ENCODE measurements at regions not wholly inside any gene's neighbourhood (a gene's known extent, or its start where the extent isn't known, plus 50 kb on each side); places are given as distances from the start of the nearest gene placed in this dataset.

DNA sequence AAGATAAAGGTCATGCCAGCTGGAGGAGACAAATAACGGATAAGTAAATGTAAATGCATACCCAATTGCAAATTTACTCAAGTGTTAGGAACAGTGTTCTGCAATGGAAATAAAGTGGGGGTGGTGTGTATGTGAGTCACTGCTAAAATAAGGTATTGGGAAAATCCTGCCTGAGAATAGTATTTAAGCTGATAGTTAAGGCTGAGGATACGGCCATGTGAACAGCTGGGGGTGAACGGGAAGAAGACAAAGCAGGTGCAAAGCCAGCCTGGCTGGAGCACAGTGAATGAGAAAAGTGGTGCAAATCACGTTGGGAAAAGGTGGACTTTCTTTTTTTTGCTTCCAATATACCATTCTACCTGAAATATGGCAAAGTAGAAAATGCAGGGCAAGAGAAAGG, 242.4 kb upstream of the SLC10A2 start:
- no peak for DNase-seq

DNA sequence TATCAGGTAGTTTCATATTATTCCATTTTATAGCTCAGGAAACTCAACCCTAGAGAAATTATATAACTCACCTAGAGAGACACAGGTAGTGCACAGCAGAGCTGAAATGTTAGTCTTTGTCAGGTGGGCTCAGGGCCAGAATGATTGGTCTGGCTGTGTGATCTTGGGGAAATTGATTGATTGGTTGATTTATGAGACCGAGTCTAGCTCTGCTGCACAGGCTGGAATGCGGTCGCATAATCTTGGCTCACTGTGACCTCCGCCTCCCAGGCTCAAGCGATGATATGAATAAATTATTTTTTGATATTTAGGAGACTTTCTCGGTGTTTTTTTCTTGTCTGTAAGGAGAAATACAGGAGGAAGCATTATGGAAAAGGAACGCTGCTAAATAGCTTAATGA, 239.9 kb upstream of the SLC10A2 start:
- DNase-seq = no peak

DNA sequence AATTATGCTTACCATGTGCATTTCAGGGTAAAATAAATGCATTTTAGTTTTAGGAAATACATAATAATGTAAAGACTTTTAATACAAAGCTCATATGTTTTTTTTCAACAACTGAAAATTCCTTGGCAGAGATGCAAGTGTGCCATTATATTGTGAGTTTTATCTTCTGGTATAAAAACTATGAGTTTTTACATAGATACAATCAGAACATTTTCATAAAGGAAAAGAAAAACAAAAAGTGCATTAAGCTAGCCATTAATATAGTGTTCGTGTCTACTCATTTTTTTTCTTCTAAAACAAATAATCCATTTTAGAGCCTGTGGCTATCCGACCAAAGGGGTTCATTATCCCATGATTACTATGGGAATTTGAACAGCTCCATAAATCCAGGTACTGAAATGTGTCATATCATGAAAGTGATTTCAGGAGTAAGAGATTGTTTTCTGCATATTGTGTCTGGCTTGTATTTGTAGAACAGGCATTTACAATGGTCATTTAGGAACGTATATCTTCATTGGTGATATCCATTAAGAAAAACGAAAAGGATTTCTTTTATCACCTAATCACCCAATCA, 236.9 kb upstream of the SLC10A2 start:
- DNase-seq = no peak

DNA sequence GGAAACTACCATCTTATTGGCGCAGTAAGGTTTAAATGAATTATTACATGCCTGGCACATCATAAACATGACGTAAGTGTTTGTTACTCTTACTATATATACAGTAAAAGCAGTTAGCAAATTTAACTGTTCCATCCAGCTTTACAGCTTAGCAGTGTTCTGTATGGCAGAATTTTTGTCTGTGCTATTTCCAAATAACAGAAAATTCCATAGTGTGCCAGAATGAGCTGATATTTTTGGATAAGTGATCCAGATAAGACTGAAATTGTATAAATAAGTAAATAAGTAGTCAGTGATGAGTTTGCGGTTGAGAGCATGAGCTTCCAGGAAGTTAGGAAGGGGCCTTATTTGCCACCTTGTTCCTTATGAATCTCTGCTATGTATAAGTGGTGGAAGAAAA, 236.5 kb upstream of the SLC10A2 start:
- DNase-seq = no peak

DNA sequence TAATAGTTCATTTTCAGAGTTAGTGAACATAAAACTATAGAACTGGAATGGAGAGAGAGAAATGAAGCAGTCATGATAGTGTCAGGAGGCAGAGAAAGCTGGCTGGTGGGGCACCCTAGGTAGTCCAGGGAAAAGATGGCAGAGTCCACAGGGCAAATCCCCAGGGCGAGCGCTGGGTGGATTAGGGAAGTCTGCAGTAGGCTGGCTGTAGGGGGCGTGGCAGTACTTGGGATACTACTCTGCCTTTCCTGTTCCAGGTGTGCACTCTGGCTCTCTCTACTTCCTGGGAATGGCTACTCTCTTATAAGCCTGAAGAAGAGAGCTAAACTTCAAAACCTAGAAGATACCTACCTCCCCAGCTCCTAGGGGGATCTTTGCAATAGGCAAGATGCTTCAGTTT, 232.9 kb upstream of the SLC10A2 start:
- DNase-seq = no peak

DNA sequence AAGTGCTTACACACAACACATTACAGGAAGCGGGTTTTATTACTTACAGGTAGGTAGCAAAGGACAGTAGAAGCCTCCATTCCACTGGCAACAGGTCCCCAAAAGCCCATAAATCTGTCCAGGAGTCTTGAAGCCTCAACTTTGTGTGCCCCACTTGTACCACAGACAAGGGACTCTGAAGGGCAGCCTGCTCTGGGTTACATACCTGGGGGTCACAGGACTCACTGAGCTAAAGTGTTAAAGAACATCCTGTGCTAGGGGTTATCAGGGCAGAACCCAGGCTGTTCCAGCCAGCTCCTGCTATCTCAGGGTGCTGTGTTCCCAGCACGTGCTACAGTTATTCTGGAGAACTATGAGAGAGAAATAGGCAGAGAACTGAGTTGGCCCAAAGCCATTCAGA, 230.9 kb upstream of the SLC10A2 start:
- no peak for DNase-seq

DNA sequence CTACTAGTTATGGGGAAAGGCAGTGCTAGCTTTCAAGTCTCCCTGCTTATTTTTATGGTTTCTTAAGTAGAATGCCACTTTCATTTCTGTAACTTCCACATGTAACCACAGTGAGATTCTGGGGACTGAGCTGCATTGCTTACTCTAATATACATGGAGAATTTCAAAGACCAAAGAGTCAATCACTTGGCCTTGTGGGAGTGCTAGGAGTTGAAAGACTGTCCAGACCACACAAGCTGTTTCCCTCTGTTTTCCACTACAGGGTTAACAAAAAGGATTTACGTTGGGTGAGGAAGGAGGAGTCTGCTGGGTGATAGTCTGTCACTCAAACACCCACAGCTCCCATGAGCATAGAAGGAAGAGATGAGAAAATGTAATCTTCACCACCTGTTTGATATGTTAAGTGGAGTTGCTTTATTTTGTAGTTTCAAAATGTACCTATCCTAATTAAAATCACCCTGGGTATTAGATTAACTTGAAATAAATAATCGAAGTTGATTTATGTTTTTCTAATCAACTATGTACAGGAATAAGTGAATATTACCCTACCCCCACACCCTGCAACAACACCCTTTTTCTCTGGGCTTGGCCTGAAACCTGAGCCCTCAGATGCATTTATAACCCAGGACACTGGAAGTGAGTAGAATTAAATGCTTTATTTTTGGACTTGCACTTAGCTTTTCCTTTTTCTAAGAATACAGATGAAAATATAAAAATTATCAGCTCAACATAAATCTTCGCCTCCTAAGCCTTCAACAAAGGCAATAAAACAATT, 225.8 kb upstream of the SLC10A2 start:
- no peak for DNase-seq

DNA sequence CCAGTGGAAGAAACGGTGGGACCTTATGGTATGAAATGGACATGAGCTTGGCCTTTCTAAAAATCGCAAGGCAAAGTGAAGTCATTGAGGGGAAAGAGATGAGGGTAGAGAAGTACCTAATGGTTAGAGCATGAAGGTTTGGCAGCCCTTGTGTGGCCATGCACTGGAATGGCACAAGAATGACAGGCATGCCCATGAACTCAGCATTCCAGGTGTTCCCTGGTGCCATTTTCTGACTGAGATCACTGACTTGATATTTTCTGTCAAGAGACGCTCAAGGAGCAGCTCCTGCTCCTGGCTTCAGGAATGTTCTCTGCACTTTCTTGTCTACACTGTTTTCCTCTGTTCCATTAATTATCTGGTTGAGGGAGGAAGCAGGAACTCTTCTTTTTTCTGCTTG, 225.0 kb upstream of the SLC10A2 start:
- DNase-seq = no peak

DNA sequence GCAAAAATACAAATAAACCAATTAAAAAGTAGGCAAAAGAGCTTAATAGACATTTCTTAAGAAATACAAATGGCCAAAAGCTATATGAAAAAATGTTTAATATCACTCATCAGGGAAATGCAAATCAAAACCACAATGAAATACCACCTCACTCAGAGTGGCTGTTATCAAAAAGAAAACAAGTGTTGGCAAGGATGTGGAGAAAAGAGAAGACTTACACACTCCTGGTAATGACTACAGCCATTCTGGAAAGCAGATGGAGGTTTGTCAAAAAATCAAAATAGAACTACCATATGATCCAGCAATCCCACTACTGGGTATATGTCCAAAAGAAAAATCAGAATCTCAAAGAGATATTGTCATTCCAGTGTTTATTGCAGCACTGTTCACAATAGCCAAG, 223.5 kb upstream of the SLC10A2 start:
- no peak for DNase-seq

DNA sequence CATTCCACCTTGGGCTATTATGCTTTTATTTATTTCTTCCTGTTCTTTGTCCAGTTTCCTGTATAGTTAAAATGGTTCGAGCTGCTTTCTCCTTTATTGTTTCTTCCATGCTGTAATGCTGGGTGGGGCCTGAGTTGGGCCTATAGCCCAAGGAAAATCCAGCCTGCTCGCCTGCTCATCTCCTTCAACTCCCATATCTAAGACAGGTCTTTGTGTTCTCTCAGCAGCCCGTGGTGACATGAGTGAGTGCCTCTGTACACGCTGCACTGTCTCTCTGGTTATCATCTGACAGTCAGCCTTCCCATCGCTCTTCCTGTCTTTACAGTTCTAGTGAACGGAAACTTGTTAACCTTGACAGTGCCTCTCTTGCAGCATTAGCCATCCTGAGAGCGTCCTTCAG, 221.9 kb upstream of the SLC10A2 start:
- no peak for DNase-seq

DNA sequence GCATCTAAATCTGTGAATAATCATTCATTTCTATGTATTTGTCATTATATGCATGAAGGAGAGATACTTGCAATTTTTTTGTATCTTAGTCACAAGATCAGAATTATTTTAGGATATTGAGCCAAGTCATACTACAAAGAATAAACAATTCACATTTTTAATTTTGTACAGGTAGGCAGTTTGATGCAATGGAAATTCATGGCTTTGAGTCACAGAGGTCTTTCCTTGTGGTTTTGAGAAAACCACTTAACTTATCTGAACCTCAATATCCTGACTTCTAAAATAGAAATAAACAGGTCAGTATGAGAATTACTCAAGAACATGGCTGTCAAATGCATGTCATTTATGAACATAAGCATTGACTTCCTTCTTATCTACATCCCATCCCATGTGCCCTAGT, 221.4 kb upstream of the SLC10A2 start:
- no peak for DNase-seq

DNA sequence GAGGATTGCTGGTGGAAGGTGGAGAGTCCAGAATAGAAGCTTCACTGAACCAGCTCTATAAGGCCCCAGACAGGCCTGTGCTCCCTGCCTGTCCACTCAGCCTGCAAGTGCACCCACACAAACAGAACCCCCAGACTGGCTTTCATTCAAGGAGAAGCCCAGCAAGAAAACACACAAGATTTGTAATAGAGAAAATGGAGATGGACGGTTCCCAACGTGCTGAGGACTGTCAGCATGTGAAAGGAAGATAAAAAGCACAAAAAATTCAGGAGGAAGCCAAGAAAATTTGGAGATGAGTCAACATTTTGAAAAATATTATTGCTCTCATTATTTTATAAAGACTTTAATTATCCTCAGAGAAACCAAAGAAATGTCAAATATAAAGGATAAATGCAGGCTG, 218.2 kb upstream of the SLC10A2 start:
- DNase-seq = no peak

DNA sequence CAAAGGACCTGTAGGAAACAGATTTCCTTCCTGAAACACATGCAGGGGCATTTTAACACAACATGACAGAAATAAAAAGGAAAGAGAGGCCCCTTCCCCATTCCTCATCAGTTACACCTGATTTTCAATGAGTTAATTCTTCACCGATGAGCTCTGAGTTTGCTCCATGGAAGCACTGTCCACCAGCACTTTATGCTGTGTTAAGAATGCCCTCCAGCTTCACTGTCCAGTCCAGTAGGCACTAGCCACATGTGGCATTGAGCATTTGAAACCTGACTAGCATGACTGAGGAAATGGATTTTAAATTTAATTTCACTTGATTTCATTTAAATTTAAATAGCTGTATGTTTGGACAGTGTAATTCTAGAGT, 217.2 kb upstream of the SLC10A2 start:
- DNase-seq = no peak

DNA sequence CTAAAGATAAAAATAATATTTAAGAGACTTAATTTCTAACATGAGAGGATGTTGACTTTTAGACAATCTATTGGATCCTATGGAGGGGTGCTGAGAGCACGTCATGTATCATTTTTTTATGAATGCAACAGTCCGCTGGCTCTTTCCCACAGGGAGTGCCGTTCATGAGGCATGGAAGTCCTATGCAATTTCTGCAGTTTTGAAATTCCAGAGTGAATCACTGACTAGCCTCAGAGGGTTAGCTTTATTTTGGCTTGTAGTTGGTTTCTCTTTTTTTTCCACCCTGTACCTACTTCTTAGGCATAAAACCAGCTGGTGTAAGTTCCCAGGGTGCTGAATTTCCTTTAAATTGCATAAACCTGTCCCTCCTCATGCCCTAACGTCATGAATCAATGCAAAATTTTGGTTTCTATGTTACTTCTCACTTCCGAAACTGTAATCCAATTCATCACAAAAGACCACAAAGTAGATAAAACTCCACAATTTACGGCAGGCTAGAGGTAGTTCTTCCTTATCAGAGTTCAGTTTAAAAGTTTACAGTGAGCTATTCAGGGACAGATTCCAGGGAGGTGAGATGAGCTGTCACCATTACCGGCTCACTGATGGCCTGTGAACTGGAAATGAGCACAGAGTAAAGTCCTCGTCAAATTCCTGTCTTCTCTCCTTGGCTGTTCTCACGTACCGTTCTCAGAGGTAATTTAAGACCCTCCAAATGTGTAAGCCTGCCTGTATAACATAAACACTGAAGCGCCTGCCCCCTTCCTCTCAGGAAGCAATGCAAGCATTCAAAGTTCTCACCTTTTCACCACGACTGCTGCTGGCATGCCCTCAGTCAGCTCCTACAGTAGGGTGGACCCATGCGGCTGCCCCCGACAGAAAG, 216.6 kb upstream of the SLC10A2 start:
- DNase-seq = no peak

DNA sequence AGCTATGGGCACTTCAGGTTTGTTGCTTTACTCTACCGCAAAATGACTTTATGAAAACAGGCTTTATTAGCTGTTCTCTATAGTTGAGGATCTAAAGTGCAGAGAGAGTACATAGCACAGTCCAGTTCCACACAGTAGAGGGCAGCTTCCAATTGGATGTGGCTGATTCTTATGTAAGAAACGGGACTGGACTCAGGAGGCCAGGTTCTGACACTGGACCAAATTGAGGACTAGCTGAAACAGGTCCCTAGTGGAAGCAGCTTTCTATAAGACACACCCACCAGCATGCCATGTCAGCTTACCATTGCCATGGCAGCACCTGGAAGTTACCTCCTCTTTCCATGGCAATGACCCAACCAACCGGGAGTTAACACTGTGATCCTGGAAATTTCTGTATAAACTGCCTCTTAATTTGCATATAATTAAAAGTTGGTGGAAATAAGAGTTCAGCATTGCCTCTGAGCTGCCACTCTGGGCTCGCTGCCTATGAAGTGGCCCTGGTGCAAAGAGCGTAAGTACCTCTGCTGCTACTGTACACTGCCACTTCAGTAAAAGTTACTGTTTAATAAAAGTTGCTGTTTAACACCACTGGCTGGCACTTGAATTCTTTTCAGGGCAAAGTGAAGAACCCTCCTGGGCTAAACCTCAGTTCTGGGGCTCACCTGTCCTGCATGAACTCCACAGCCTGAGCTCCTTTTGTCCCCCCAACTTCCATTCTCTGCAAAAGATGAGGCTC, 211.9 kb upstream of the SLC10A2 start:
- DNase-seq = no peak

DNA sequence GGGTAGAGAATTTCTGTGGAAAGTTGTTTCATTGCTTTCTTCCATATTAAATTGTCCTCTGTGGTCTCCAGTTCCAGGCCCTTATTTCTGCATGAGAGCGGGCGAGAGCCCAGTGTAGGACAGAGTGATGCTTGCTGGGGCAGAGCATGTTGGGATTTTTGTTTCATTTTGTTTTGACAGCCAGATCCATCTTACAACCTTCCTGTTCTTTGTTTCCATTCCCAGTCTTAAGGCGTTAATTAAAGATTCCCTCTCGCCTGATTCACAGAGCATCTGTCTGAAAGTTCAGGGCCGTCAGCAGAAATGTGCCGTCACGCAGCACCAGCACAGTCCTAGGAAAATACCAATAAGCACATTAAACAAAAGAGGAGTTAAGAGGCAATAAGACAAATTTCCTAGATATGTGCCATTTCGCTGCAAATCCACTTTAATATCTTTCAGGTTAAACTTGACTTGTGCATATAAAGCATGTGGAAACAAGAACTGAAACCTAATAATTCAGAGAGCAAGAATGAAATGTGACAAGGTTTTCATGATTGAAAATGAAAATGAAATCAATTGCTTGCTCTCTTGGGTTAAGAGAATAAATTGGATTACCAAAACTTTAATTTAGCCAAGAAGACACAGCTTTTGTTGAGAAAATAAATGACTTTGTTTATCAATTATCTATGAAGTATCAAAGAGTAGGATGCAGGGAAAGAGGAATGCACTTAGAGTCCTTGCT, 210.7 kb upstream of the SLC10A2 start:
- DNase-seq = no peak

DNA sequence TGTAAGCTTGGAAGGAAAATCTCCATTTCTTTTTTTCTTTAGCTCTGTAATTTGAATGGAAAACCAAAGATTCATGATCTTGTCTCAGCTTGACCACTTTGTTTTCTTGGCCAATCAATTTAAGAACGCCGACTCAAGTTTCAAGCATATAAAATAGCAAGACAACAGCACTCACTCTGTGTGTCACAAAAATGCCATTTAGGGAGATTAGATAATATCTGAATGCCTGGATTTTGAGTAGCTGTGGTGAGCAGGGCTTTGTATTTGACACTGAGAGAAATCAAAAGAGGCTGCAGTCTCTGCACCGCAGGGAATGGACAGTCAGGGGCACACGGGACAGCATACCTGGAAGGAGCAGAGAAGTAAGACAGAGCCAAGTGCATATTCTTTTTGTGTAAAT, 209.5 kb upstream of the SLC10A2 start:
- DNase-seq = no peak

DNA sequence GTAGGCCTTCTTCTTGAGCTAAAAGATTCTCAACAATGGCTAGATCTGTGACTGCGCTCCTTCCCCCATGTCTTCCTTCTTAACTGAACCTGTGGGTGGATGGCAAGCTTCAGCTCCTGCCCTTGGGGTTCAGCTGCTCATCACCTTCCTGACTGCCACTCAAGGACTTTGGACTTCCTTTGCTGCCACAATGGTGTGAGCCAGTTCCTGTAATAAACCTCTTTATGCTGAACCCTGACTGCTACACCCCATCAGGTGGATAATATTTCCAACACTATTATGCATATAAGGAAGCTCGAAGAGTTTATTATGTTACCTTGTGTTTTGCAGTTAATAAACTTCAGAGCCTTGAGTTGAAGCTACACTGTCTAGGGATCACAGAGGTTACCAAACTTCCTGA, 208.9 kb upstream of the SLC10A2 start:
- no peak for DNase-seq

DNA sequence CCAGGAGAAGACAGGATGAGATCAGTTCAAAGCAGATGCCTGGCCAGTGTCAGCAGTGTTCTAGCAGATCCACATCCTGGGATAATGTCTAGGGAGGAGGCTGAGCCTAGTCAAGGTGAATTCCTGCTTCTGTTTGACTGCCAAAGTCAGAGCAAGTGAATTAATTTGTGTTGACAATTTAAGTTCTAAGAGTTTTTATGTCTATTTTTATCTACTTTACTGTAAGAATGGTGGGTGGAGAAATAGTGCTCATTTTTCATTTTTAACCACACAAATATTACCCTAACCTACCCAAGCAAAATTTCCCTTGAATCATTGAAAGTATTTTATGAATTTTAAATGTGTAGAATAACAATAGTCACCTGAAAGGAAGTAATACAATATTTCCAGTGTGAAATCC, 207.6 kb upstream of the SLC10A2 start:
- DNase-seq = no peak

DNA sequence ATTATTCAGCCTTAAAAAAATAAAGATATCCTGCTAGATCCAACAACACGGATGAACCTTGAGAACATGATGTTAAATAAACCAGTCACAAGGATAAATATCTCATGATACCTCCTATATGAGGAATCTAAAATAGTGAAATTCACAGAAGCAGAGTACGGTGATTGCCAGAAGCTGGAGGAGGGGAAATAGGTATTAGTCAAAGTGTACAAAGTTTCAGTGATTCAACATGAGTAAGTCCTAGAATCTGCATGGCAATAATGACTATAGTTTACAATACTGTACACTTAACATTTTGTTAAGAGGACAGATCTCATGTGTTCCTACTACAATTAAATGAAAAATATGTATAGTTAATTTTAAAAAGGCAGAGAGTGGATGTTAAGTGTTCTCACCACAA, 206.6 kb upstream of the SLC10A2 start:
- no peak for DNase-seq

DNA sequence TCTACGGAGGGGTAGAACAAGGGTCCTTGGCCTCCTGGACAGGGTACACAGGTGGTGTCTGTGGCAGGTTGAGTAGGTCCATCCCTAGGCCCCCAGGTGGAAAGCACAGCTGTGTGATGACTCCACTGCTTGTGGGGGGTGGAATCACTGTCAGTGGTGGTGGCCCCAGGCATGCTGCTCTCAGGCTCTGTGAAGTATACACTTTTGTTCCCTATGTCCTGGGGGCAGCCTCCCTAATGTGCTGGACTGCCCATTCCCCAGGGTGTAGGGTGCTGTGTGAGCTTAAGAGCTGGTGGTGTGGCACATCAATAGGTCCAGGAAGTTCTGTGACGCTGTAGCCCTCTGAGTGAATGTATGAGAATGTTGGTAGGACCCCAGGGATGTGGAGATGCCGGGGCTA, 197.2 kb upstream of the SLC10A2 start:
- DNase-seq = no peak

DNA sequence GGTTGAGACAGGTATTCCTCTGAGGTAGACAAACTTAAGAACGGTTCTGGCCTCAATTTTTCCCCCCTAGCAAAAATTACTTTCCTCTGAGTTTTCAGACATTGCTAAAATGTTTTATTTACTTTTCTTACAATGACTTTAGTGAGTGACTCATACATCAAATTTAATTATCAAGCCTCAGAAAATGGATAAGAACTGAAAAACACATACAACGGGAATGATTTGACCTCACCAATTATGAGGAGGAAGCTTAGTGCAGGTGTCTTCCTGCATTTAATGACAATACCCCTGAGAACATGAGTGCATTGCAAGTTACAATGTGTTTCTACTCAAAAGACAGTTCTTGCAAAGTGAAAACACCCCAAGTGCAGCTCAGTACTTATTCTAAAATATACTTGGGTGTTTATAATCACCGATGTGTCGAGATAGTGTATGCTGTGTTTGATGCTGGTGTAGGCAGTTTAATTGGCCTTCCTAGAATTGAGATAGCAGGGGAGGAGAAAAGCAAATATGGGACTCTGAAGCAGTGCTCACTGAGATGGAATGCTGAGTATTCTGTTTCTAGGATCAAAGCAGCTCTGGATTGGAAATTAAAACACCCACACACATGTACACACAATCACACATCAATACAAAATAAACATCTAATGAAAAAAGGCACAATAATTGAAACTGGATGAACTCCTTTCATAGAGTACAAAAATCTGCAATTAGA, 189.5 kb upstream of the SLC10A2 start:
- no peak for DNase-seq

Data from SHP77 treated with DMSO at 0.1 percent for 48 hours (cell line).